NT2/D1 (cell line): ENCODE measurements at regions not wholly inside any gene's neighbourhood (a gene's known extent, or its start where the extent isn't known, plus 50 kb on each side); places are given as distances from the start of the nearest gene placed in this dataset.

ENCODE experiments used
- SUZ12 ChIP-seq: IDR thresholded peaks from 2 replicates; pipeline ENCODE4 v1.6.1; 2011; ENCODE audit not compliant: insufficient read length, insufficient read depth; ENCODE audit errors: extremely low read depth
- YY1 ChIP-seq: IDR thresholded peaks from 2 replicates; pipeline ENCODE4 v1.6.1; 2011; ENCODE audit not compliant: insufficient read length, insufficient read depth
- ZNF274 ChIP-seq: IDR thresholded peaks from 2 replicates; pipeline ENCODE4 v1.6.1; 2011; ENCODE audit warnings: mild to moderate bottlenecking, low read depth, low read length

- no peak for TF ChIP-seq ZNF274
- TF ChIP-seq SUZ12, result no peak
- no peak for TF ChIP-seq YY1
Observed at GRCh38 chr2:117523711-117524238, 290.7 kb upstream of the DDX18 start.
